Ammon's horn (tissue), 1 donor: ENCODE measurements at regions not wholly inside any gene's neighbourhood (a gene's known extent, or its start where the extent isn't known, plus 50 kb on each side); places are given as distances from the start of the nearest gene placed in this dataset.
A peak's percentile ranks its signal among the peaks of the same experiment; 100 is the strongest.
"Not testable (repeated sequence)": the region's sequence is repeated elsewhere in the genome, so short reads cannot be mapped to it uniquely, and the experiment has no call there.

Experiments used
- DNase-seq: peaks from one replicate; pipeline ENCODE4 v3.0.0-alpha.2; 2016; ENCODE audit warnings: low spot score

- no peak for DNase-seq
Observed at GRCh38 chrX:84611843-84612636, 109.8 kb upstream of the HDX start.

GRCh38 chrX:84634201-84634782, 132.0 kb upstream of the HDX start:
- DNase-seq: no peak

- no peak for DNase-seq
Observed at GRCh38 chrX:84666086-84666485, 163.8 kb upstream of the HDX start.

GRCh38 chrX:84690228-84690627, 188.0 kb upstream of the HDX start:
- DNase-seq: no peak

GRCh38 chrX:84709987-84710386, 207.7 kb upstream of the HDX start:
- no peak for DNase-seq

- DNase-seq: no peak
Observed at GRCh38 chrX:84710611-84711010, 208.4 kb upstream of the HDX start.

GRCh38 chrX:84712621-84713020, 210.4 kb upstream of the HDX start:
- DNase-seq: no peak

GRCh38 chrX:84715315-84715714, 213.1 kb upstream of the HDX start:
- DNase-seq: no peak

- DNase-seq: no peak
Observed at GRCh38 chrX:84717343-84717742, 215.1 kb upstream of the HDX start.

- DNase-seq: no peak
Observed at GRCh38 chrX:84721416-84721815, 219.2 kb upstream of the HDX start.

GRCh38 chrX:84724576-84724975, 222.3 kb upstream of the HDX start:
- DNase-seq: no peak

- DNase-seq: no peak
Observed at GRCh38 chrX:84729408-84729807, 227.2 kb upstream of the HDX start.

GRCh38 chrX:84729809-84730208, 227.6 kb upstream of the HDX start:
- DNase-seq: peak; percentile 40

GRCh38 chrX:84735025-84735424, 232.8 kb upstream of the HDX start:
- no peak for DNase-seq

- no peak for DNase-seq
Observed at GRCh38 chrX:84737471-84737871, 235.2 kb upstream of the HDX start.

- no peak for DNase-seq
Observed at GRCh38 chrX:84747516-84747915, 245.3 kb upstream of the HDX start.

GRCh38 chrX:84748965-84749656, 246.9 kb upstream of the HDX start:
- no peak for DNase-seq

GRCh38 chrX:84760560-84760959, 243.1 kb upstream of the APOOL start:
- DNase-seq: no peak

- DNase-seq: no peak
Observed at GRCh38 chrX:84796321-84796720, 207.4 kb upstream of the APOOL start.

- no peak for DNase-seq
Observed at GRCh38 chrX:84830836-84831235, 172.8 kb upstream of the APOOL start.

GRCh38 chrX:84846541-84846940, 157.1 kb upstream of the APOOL start:
- not testable (repeated sequence) for DNase-seq

GRCh38 chrX:84851183-84851582, 152.5 kb upstream of the APOOL start:
- DNase-seq: not testable (repeated sequence)

- DNase-seq: not testable (repeated sequence)
Observed at GRCh38 chrX:84856791-84857190, 146.9 kb upstream of the APOOL start.
